HAP-1 (cell line): ENCODE measurements at regions not wholly inside any gene's neighbourhood (a gene's known extent, or its start where the extent isn't known, plus 50 kb on each side); places are given as distances from the start of the nearest gene placed in this dataset.

Source experiments
- DNase-seq, 2 experiments: peaks; one replicate each; pipeline ENCODE4 v3.0.0-alpha.2; 2016 to 2020; ENCODE audit warnings: low spot score in 2 of 2
- H3K27me3 ChIP-seq: fragments of 250-450 bp; sonication (Bioruptor Pico); 2 replicates; pipeline ENCODE4 v1.5.1; 2020; ENCODE audit warnings: low read depth, mild to moderate bottlenecking, moderate library complexity
- H3K36me3 ChIP-seq: fragments of 250-450 bp; sonication (Bioruptor Pico); replicated peaks from 2 replicates; pipeline ENCODE4 v1.5.1; 2020; ENCODE audit warnings: mild to moderate bottlenecking
- H3K4me1 ChIP-seq: fragments of 250-450 bp; sonication (Bioruptor Pico); 2 replicates; pipeline ENCODE4 v1.5.1; 2020; ENCODE audit warnings: mild to moderate bottlenecking
- H3K4me3 ChIP-seq: fragments of 250-450 bp; sonication (Bioruptor Pico); 2 replicates; pipeline ENCODE4 v1.5.1; 2020; ENCODE audit warnings: mild to moderate bottlenecking, moderate library complexity
- H3K9me3 ChIP-seq: fragments of 250-450 bp; sonication (Bioruptor Pico); 2 replicates; pipeline ENCODE4 v1.5.1; 2020; ENCODE audit warnings: mild to moderate bottlenecking, moderate library complexity
- in situ Hi-C: fragments of 300-500 bp; cut with MboI; formaldehyde crosslinking; loops from 3 replicates; pipeline ENCODE4 v1.14.3; 2020; ENCODE audit warnings: low sequenced_read_pairs, inconsistent platforms, mixed read lengths

DNA sequence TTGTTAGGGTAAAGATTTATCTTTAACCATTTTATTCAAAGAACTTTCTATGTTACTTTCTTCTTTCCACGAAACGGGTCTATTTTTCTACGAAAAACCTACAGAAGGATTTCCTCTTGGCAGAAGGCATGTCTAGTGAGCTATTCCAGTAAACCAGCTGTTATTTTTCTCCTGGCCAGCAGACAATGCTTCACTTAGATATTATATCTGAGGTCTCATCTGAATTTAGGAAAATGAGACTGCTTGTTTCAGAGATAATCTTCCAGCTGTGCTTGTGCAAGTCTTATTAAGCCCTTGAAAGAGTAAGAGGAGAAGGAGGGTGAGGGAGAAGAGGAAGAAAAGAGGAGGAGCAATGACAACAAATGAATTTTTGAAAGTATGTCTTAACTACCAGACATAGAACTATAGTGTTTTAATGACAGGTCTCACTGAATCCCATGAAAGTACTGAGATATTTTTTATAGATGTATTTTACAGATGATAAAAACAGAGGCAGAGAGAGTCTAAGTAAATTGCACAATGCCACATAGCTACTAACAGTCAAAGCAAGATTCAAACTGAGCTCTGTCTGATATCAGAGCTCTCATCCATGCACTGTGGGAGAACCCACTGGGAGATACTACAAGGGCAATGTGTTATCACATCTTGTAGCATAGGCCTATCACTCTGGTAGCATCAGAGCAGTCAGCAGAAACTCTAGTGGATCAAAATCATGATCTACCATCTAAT lies 54.6 kb upstream of the SAMSN1 start:
- Histone ChIP-seq H3K9me3 (no peaks in the 10 kb centered on the region), H3K36me3 (no peaks in the 10 kb centered on the region), H3K27me3 (no peaks in the 10 kb centered on the region), H3K4me1 (no peaks in the 10 kb centered on the region), H3K4me3 (no peak overlapping the region)
- in situ Hi-C loops = no loop called here
- no peak for DNase-seq

DNA sequence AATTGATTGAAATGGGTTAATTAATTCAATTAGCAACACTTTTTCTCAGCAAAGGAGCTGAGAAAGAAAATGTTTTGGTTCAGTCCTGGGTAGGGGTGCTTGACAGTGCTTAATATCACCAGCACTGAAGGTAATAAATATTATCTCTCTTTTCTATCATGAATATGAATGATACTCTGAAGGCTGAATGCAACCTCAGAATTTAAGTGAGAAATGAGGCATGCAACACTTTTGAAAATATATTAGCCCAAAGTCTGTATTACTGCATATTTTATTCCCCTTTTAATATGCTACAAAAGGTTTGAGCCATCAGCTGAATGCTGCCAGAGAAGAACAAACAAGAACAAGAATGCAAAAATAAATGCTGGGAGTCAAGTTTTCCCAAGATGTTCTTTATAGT lies 52.0 kb upstream of the SAMSN1 start:
- Histone ChIP-seq H3K4me3 (no peak overlapping the region), H3K4me1 (no peaks in the 10 kb centered on the region), H3K9me3 (no peaks in the 10 kb centered on the region), H3K27me3 (no peaks in the 10 kb centered on the region), H3K36me3 (no peaks in the 10 kb centered on the region)
- no peak for DNase-seq
- in situ Hi-C loops = no loop called here
